Ectodermal cell (in vitro differentiated cells): ENCODE measurements at regions not wholly inside any gene's neighbourhood (a gene's known extent, or its start where the extent isn't known, plus 50 kb on each side); places are given as distances from the start of the nearest gene placed in this dataset.

Experiments
- H3K27ac ChIP-seq: 2 replicates; pipeline ENCODE4 v1.7.0; 2013; ENCODE audit warnings: mild to moderate bottlenecking, low read depth, low read length; ENCODE audit not compliant: insufficient read depth, poor library complexity, severe bottlenecking
- H3K27me3 ChIP-seq: 2 replicates; pipeline ENCODE4 v1.7.0; 2013; ENCODE audit warnings: mild to moderate bottlenecking, low read length; ENCODE audit not compliant: insufficient read depth, control insufficient read depth, poor library complexity, severe bottlenecking
- H3K36me3 ChIP-seq: one replicate; pipeline ENCODE4 v1.7.0; 2013; ENCODE audit warnings: low read length; ENCODE audit not compliant: control insufficient read depth, insufficient read depth
- H3K4me1 ChIP-seq: one replicate; pipeline ENCODE4 v1.7.0; 2013; ENCODE audit warnings: low read length; ENCODE audit not compliant: control insufficient read depth, insufficient read depth
- H3K4me3 ChIP-seq: 2 replicates; pipeline ENCODE4 v1.7.0; 2013; ENCODE audit warnings: low read depth, low read length, control low read depth; ENCODE audit not compliant: insufficient read depth
- H3K9me3 ChIP-seq: 2 replicates; pipeline ENCODE4 v1.7.0; 2013; ENCODE audit warnings: mild to moderate bottlenecking, low read length, moderate library complexity; ENCODE audit not compliant: control insufficient read depth
- WGBS, 2 experiments: methylation state at CpG; one replicate each; pipeline ENCODE4 v1.1.7; 2013; ENCODE audit warnings: missing lambda C conversion rate in 2 of 2; 5-methylcytosine and 5-hydroxymethylcytosine counted together

DNA sequence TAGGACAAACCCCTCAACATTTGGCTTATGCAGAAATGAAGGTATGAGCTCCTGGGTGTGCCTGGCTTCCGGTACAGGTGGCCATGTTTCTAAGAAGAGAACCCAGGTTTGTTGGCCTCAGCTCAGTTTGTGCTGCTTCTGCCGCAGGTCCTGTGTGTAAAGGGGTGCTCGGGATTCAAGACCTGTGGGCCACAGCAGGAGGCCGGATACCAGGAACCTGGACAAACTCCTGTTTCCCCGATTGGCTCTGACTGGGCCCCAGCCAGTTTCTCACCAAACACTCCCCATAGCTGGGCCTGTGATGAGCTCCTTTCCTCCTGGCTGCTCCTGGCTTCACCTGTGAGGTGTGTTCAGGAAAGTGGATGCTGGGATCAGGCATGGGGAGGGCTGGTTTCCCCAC, 271.2 kb upstream of the IRX2 start:
- Histone ChIP-seq H3K36me3 (no peaks in the 10 kb centered on the region), H3K4me1 (peaks cover 15% of the 10 kb centered on the region), H3K9me3 (no peaks in the 10 kb centered on the region), H3K27me3 (no peaks in the 10 kb centered on the region), H3K27ac (no peak overlapping the region), H3K4me3 (no peak overlapping the region)
- WGBS, 2 experiments = 84 to 85% methylated on average over 5 of the region's 5 CpGs

DNA sequence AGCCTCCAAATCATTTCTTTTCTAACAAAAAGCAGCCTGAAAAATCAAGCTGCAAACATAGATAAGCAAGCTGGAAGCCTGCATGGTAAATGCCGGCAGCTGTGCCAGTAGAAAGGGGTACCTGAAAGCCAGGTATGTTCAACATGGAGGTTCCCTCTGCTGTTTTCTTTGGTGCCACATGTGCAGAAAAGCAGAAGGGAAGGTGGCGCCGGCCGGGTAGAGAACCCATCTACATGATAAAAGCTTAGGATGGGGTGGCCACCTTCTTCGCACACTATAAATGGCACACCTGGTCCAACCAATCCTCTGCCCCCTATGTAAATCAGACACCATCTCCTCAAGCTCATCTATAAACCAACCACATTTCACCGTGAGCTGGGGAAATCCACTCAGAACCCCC, 268.9 kb upstream of the IRX2 start:
- Histone ChIP-seq H3K27me3 (no peaks in the 10 kb centered on the region), H3K4me3 (no peak overlapping the region), H3K27ac (no peak overlapping the region), H3K4me1 (peaks cover 10% of the 10 kb centered on the region), H3K36me3 (no peaks in the 10 kb centered on the region), H3K9me3 (no peaks in the 10 kb centered on the region)
- WGBS, 2 experiments = 90 to 95% methylated on average over 6 of the region's 6 CpGs

DNA sequence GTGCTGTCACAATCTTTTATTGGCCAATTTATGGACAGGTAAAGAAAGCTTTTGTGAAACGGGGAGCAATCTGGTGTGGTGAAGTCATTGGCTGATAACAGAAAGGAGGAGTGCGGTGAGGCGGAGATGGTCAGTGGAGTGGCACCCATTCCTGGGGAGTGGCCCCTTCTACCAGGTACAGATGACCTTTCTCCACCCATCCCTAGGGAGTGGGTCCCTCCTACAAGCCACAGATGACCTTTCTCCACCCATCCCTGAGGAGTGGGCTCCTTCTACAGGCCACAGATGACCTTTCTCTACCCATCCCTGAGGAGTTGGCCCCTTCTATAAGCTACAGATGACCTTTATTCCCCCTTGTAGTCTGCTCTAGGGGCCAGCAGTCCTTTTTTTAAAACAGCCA, 267.6 kb upstream of the IRX2 start:
- no peaks in the 10 kb centered on the region for H3K4me1 ChIP-seq
- no peaks in the 10 kb centered on the region for H3K27me3 ChIP-seq
- H3K36me3 ChIP-seq = no peaks in the 10 kb centered on the region
- H3K4me3 ChIP-seq = no peak overlapping the region
- 97 to 100% methylated on average over 2 of the region's 3 CpGs for WGBS, 2 experiments
- no peak overlapping the region for H3K27ac ChIP-seq
- no peaks in the 10 kb centered on the region for H3K9me3 ChIP-seq

DNA sequence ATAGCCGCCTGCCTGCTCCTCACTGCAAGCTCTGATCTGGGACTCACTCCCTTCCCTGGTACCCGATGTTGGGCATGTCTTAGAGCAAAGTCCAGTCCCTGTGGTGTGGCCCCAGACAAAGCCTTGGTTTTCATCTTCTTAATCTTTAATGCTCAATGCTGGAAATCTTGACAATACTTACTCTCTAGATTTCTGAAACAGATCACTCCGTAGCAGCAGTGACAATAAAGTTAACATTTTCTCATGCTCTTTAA, 260.2 kb upstream of the IRX2 start:
- H3K9me3 ChIP-seq = no peaks in the 10 kb centered on the region
- H3K36me3 ChIP-seq = no peaks in the 10 kb centered on the region
- H3K27me3 ChIP-seq = no peaks in the 10 kb centered on the region
- peaks cover 3% of the 10 kb centered on the region for H3K4me1 ChIP-seq
- H3K27ac ChIP-seq = no peak overlapping the region
- 94 to 96% methylated on average over 3 of the region's 3 CpGs for WGBS, 2 experiments
- H3K4me3 ChIP-seq = no peak overlapping the region

DNA sequence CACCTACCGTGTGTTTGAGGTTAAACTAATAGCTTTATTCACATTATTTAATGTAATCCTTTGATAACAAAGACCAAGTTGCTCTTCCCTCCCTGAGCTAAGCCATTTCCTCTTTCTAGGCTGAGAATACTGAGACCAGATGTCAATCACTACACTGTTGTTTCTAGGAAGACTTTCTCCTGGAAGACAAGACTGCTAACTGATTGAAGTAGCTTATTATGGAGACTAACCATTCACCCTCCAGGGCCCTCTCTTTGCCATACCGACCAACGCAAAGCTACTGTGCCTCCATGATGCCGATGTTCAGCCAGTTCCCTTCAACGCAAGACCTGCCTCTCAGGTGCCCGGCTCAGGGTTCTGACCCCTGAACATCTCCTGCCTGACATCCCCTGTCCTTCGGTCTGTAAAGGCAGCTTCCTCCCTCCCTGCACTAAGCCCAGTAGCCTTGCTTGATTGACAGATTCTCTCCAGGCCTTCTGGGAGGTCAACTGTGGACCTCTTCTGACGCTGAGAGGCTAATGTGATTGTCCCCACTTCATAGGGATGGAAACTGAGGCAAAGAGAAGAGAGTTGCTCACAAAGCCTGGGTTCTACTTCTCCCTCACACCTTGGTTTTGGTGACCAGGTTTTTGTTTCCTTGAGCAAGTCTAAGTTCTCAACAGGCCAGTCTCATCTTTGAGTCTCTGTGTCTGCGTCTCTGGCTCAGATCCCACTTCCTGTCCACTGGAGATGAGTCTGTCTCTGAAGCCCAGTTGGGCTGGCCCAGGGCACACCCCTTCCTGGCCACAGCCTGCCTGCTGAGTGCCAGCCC, 259.7 kb upstream of the IRX2 start:
- no peak overlapping the region for H3K27ac ChIP-seq
- no peaks in the 10 kb centered on the region for H3K36me3 ChIP-seq
- H3K27me3 ChIP-seq = no peaks in the 10 kb centered on the region
- 92 to 96% methylated on average over 9 of the region's 9 CpGs for WGBS, 2 experiments
- H3K9me3 ChIP-seq = no peaks in the 10 kb centered on the region
- peaks cover 3% of the 10 kb centered on the region for H3K4me1 ChIP-seq
- H3K4me3 ChIP-seq = no peak overlapping the region

DNA sequence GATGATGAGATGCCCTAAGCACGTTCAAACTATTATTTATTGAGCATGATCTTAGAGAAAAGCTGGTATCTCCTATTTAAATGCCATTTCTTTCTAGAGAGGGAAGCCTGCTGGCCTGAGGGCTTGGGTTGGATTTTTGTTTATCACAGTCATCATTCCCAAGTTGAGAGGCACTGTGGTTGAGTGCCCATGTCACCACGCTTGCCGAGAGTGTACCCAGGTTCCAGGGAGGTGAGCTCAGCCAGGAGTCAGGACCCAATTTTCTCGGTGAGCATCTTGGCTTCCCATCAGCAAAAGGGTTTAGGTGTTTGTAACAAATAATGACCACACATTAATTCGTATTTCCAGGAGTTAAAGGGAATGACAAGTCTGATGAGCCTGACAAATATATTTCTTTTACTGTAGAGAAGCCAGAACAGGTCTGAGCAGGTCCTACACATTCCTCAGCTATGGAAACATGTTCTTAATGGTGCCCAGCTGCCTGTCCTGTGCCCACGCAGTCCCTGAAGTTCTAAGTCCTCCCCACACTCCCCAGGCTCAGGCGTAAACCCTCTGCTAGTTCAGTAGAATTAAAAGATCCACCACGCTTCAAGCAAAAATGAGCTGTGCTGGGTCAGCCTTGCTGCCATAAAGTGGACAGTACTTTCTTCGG, 258.9 kb upstream of the IRX2 start:
- Histone ChIP-seq H3K9me3 (no peaks in the 10 kb centered on the region), H3K4me1 (peaks cover 3% of the 10 kb centered on the region), H3K27ac (no peak overlapping the region), H3K27me3 (no peaks in the 10 kb centered on the region), H3K4me3 (no peak overlapping the region), H3K36me3 (no peaks in the 10 kb centered on the region)
- 77 to 83% methylated on average over 9 of the region's 9 CpGs for WGBS, 2 experiments

DNA sequence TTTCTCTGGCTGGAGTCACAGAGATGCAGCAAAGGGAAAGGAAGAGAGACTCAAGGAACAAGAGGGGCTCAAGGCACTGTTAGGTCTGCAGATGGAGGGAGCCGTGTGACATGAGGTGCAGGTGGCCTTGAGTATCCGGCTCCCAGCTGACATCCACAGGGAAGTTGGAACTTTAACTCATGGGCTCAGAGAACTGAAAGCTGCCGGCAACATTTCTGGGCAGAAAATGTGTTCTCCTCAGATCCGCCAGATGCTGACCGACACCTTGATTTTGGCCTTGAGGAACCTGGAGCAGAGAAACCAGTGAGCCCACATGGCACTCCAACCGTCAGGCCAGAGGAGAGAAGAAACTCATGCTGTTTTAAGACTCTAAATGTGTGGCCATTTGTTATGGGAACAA, 258.1 kb upstream of the IRX2 start:
- peaks cover 3% of the 10 kb centered on the region for H3K4me1 ChIP-seq
- no peaks in the 10 kb centered on the region for H3K27me3 ChIP-seq
- H3K9me3 ChIP-seq = no peaks in the 10 kb centered on the region
- no peaks in the 10 kb centered on the region for H3K36me3 ChIP-seq
- H3K27ac ChIP-seq = no peak overlapping the region
- H3K4me3 ChIP-seq = no peak overlapping the region
- WGBS, 2 experiments = 76 to 79% methylated on average over 6 of the region's 6 CpGs

DNA sequence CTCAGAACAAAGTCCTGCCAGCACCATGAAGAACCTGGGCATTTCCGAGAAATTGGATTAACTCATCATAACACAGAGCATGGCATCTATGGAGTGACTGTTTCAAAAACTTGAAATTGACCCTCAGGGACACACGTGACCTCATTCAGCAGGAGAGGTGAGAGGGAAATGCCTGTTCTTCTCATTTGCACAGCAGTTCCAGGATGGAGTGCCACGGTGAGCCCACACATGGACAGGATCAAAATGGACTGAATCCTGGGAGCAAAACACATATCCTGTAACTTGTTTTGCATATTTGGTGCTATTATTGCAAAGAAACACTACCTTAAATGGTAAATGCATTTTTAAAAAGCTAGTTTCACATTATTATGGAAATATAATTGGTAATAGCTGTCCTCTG, 256.1 kb upstream of the IRX2 start:
- WGBS, 2 experiments = 64% methylated on average over 3 of the region's 3 CpGs
- Histone ChIP-seq H3K27ac (no peak overlapping the region), H3K4me1 (peaks cover 3% of the 10 kb centered on the region), H3K4me3 (no peak overlapping the region), H3K27me3 (no peaks in the 10 kb centered on the region), H3K9me3 (no peaks in the 10 kb centered on the region), H3K36me3 (no peaks in the 10 kb centered on the region)

DNA sequence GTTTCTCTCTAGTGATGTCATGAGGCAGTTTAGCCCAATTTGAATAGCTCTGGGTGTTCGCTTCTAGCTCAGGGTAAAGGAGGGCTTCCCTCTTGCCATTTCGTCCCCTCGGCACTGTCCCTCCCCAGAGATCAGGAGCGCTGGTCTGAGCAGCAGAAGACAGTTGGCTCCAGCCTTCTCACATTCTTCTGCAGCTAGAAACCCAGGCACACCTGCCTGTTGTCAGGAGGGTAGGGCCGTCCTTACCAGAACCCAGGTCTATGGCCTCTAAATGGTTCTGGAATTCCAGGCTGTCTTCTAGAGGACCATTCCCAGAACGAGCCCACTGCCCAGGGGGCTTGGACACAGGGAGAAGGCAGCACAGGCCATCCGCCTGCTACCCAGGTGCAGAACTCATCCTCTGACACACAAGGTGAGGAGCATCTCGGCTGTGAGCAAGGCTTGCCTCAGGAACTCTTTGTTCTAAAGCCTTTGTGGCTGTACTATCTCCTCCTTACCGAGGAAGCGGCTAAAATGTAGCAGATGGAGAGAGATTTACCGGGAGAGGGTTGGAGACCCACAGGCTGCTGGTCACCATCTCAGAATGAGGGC, 255.6 kb upstream of the IRX2 start:
- no peak overlapping the region for H3K27ac ChIP-seq
- peaks cover 3% of the 10 kb centered on the region for H3K4me1 ChIP-seq
- WGBS, 2 experiments = 87 to 92% methylated on average over 11 of the region's 11 CpGs
- H3K36me3 ChIP-seq = no peaks in the 10 kb centered on the region
- H3K4me3 ChIP-seq = no peak overlapping the region
- no peaks in the 10 kb centered on the region for H3K27me3 ChIP-seq
- no peaks in the 10 kb centered on the region for H3K9me3 ChIP-seq

DNA sequence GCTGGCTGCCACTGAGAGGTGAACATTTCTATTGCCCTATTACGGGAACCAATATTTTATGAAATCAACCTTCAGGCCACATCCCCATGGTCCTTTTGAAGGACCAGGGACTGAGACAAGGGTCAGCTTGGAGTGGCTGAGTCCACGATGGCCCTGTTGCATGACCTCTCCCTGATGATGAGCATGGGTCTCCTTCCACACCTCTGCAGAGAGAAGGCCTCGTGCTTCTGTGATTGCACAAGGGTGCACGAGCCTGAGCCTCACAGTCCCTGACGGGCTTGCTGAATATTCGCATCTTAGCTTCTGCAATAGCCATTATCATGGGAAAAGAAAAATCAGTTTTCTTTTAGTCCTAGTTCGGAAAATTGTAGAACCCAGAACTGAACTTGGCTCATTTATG, 255.0 kb upstream of the IRX2 start:
- H3K27ac ChIP-seq = no peak overlapping the region
- no peaks in the 10 kb centered on the region for H3K36me3 ChIP-seq
- no peak overlapping the region for H3K4me3 ChIP-seq
- no peaks in the 10 kb centered on the region for H3K27me3 ChIP-seq
- 94 to 97% methylated on average over 7 of the region's 7 CpGs for WGBS, 2 experiments
- H3K4me1 ChIP-seq = peaks cover 3% of the 10 kb centered on the region
- H3K9me3 ChIP-seq = no peaks in the 10 kb centered on the region
